Mucosa of descending colon (tissue), 3 donors: ENCODE measurements at regions not wholly inside any gene's neighbourhood (a gene's known extent, or its start where the extent isn't known, plus 50 kb on each side); places are given as distances from the start of the nearest gene placed in this dataset.

Experiments
- ATAC-seq: fragments of 200-7000 bp; cut with Tn5 transposase; one replicate; pipeline ENCODE4 v1.9.1; 2020; ENCODE audit warnings: mild to moderate bottlenecking, moderate library complexity
- DNase-seq, 3 donors: peaks; one replicate each; pipeline ENCODE4 v3.0.0-alpha.2; 2020
- H3K36me3 ChIP-seq: fragments of 200-600 bp; one replicate; pipeline ENCODE4 v1.8.0; 2021; ENCODE audit warnings: low read depth, mild to moderate bottlenecking
- H3K4me1 ChIP-seq: fragments of 200-600 bp; one replicate; pipeline ENCODE4 v1.8.0; 2021; ENCODE audit warnings: low read depth, mild to moderate bottlenecking
- H3K4me3 ChIP-seq: fragments of 200-600 bp; one replicate; pipeline ENCODE4 v1.8.0; 2021; ENCODE audit warnings: mild to moderate bottlenecking
- H3K9me3 ChIP-seq: fragments of 200-600 bp; one replicate; pipeline ENCODE4 v1.8.0; 2021; ENCODE audit warnings: mild to moderate bottlenecking
- intact Hi-C, 2 donors: fragments of 100-400 bp; cut with DNase I in 1 of 2; cut with micrococcal nuclease in 1 of 2; formaldehyde crosslinking; loops; one replicate each; pipeline versions ENCODE4 v1.11.0 to v1.11.1; 2022; cut with DNase I, micrococcal nuclease
- TF ChIP-seq, protein P1 (sequence below): fragments of 200-600 bp; IDR thresholded peaks from one replicate; pipeline ENCODE4 v1.8.0; 2022; ENCODE audit warnings: antibody characterized with exemption, mild to moderate bottlenecking
- donor health status: DM: no; HTN: no; CAD: no; lungs with moderate emphysema.
- donor health status: DM: no; HTN: no; CAD: no.
- donor health status: DM: no; HTN: yes; CAD: no.

DNA sequence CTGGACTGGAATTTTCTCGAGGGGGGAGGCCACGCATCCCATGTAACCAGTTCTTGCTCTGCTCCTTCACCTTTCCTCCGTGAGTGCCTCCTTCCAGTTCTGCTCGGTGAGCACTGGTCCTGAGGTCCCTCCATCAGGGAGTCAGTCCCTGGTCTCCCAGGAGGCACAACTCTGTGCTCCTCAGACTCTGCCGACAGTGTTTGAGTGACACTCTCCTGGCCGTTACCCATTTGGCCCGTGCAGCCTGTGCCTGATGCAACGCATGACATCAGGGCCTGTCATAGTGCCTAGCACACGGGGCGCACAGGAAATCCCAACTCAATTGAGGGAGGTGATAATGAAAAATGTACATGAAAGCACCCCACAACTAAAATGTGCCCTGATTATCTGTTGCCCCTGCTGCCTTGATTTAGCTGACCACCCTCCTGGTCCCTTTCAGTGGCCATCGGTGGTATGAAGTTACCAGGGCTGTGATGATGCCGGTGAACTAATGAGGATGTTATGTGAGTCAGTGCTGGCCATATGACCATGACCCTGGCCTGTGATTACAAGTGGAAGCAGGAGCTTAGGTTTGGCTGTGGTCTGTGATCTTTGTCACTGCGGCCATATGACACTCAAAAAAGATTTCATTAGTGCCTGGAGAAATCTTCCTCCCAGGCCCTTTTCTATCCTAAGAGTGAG is 144.6 kb downstream of the TDRD15 start:
- Histone ChIP-seq H3K36me3 (no peaks in the 10 kb centered on the region), H3K4me3 (no peak overlapping the region), H3K4me1 (peaks cover 4% of the 10 kb centered on the region), H3K9me3 (no peaks in the 10 kb centered on the region)
- TF ChIP-seq, protein P1, sequence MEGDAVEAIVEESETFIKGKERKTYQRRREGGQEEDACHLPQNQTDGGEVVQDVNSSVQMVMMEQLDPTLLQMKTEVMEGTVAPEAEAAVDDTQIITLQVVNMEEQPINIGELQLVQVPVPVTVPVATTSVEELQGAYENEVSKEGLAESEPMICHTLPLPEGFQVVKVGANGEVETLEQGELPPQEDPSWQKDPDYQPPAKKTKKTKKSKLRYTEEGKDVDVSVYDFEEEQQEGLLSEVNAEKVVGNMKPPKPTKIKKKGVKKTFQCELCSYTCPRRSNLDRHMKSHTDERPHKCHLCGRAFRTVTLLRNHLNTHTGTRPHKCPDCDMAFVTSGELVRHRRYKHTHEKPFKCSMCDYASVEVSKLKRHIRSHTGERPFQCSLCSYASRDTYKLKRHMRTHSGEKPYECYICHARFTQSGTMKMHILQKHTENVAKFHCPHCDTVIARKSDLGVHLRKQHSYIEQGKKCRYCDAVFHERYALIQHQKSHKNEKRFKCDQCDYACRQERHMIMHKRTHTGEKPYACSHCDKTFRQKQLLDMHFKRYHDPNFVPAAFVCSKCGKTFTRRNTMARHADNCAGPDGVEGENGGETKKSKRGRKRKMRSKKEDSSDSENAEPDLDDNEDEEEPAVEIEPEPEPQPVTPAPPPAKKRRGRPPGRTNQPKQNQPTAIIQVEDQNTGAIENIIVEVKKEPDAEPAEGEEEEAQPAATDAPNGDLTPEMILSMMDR: no peak
- no peak for DNase-seq
- intact Hi-C loops: no loop called here
- no peak for ATAC-seq

DNA sequence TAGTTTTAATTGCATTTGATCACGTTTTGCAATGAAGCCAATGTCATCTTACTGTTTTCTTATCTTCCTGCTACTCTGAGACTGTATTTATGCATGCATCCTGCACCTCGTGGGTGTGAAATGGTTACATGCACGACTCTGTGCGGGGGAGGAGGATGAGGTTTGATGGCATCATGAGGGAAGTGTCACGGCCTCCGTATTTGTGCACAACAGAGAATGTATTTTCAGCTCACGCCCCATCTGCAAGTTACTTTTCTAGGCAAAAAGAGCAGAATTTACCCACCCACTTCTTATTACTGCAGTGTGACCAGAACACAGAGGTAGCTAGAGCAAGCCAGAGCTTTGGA is 145.1 kb downstream of the TDRD15 start:
- peaks cover 4% of the 10 kb centered on the region for H3K4me1 ChIP-seq
- TF ChIP-seq, protein P1: no peak
- no peaks in the 10 kb centered on the region for H3K36me3 ChIP-seq
- intact Hi-C loops: no loop called here
- no peak for DNase-seq
- ATAC-seq: no peak
- no peaks in the 10 kb centered on the region for H3K9me3 ChIP-seq
- no peak overlapping the region for H3K4me3 ChIP-seq

- peaks cover 4% of the 10 kb centered on the region for H3K4me1 ChIP-seq
- no peak for ATAC-seq
- intact Hi-C loops: no loop called here
- H3K36me3 ChIP-seq: no peaks in the 10 kb centered on the region
- TF ChIP-seq, protein P1: no peak
- no peaks in the 10 kb centered on the region for H3K9me3 ChIP-seq
- no peak for DNase-seq
- no peak overlapping the region for H3K4me3 ChIP-seq
Measured at GRCh38 chr2:21269382-21269781, 145.6 kb downstream of the TDRD15 start.

- Histone ChIP-seq H3K4me1 (peaks cover 4% of the 10 kb centered on the region), H3K4me3 (no peak overlapping the region), H3K9me3 (no peaks in the 10 kb centered on the region), H3K36me3 (no peaks in the 10 kb centered on the region)
- TF ChIP-seq, protein P1: no peak
- DNase-seq (no peak), ATAC-seq (no peak)
- intact Hi-C loops: no loop called here
Measured at GRCh38 chr2:21270083-21270491, 146.3 kb downstream of the TDRD15 start.

DNA sequence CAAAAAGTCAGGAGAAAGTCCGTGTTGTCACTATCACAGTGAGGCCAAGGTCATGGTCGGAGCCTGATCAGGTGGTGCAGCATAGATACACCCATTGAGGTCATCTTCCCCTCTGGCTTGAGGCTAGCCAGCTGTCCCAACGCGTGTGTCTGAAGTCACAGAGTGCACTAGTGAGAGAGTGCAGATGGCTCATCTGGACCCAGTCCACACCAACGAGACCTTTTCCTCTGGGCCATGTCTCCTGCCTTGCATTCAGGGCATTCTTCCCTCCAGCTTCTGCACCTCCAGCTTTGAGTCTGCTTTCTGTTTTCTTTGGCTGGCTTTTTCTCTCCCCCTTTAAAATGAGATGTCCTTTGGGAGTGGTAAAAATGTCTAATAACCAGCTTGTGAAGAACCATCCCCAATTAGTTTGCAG is 146.9 kb downstream of the TDRD15 start:
- ATAC-seq: peak; percentile 39
- H3K4me1 ChIP-seq: peaks cover 4% of the 10 kb centered on the region
- H3K4me3 ChIP-seq: no peak overlapping the region
- peak in 1 of 3 donors; percentile 27 for DNase-seq
- no peaks in the 10 kb centered on the region for H3K9me3 ChIP-seq
- intact Hi-C loops: no loop called here
- H3K36me3 ChIP-seq: no peaks in the 10 kb centered on the region
- TF ChIP-seq, protein P1: no peak

GRCh38 chr2:21276163-21276562 is 152.4 kb downstream of the TDRD15 start:
- no peak overlapping the region for H3K4me3 ChIP-seq
- intact Hi-C loops: no loop called here
- no peaks in the 10 kb centered on the region for H3K36me3 ChIP-seq
- DNase-seq (peak; percentile 58 to 72 (median 62)), ATAC-seq (peak; percentile 55)
- peaks cover 9% of the 10 kb centered on the region for H3K4me1 ChIP-seq
- no peaks in the 10 kb centered on the region for H3K9me3 ChIP-seq
- TF ChIP-seq, protein P1: no peak
